Liver (tissue), 3 donors: ENCODE measurements at regions not wholly inside any gene's neighbourhood (a gene's known extent, or its start where the extent isn't known, plus 50 kb on each side); places are given as distances from the start of the nearest gene placed in this dataset.

Source experiments
- EGR1 ChIP-seq, 2 donors: IDR thresholded peaks; 2 replicates each; pipeline ENCODE4 v1.6.1; 2016 to 2018; ENCODE audit warnings: antibody characterized with exemption in 2 of 2, low read depth in 2 of 2
- FOXA1 ChIP-seq: IDR thresholded peaks from 2 replicates; pipeline ENCODE4 v1.6.1; 2016; ENCODE audit warnings: antibody characterized with exemption
- GABPA ChIP-seq, 2 donors: IDR thresholded peaks in 1 of 2; conservative IDR thresholded peaks in 1 of 2; 2 replicates each; pipeline ENCODE4 v1.6.1; 2016; ENCODE audit warnings: antibody characterized with exemption in 2 of 2, mild to moderate bottlenecking in 1 of 2, moderate library complexity in 1 of 2
- JUND ChIP-seq, 2 donors: IDR thresholded peaks; 2 replicates each; pipeline ENCODE4 v1.6.1; 2016; ENCODE audit warnings: antibody characterized with exemption in 2 of 2
- RAD21 ChIP-seq, 2 donors: IDR thresholded peaks; 2 replicates each; pipeline ENCODE4 v1.6.1; 2016; ENCODE audit warnings: antibody characterized with exemption in 2 of 2, mild to moderate bottlenecking in 2 of 2
- RXRA ChIP-seq, 2 donors: IDR thresholded peaks; 2 replicates each; pipeline ENCODE4 v1.6.1; 2017 to 2018; ENCODE audit warnings: antibody characterized with exemption in 2 of 2, mild to moderate bottlenecking in 1 of 2
- SP1 ChIP-seq: IDR thresholded peaks from 2 replicates; pipeline ENCODE4 v1.6.1; 2018; ENCODE audit warnings: antibody characterized with exemption, mild to moderate bottlenecking
- TAF1 ChIP-seq: conservative IDR thresholded peaks from 2 replicates; pipeline ENCODE4 v1.6.1; 2016; ENCODE audit warnings: antibody characterized with exemption, mild to moderate bottlenecking
- YY1 ChIP-seq: IDR thresholded peaks from 2 replicates; pipeline ENCODE4 v1.6.1; 2016; ENCODE audit warnings: antibody characterized with exemption, mild to moderate bottlenecking
- TF ChIP-seq, protein P1 (sequence below): fragments of 150-350 bp; IDR thresholded peaks from 2 replicates; pipeline ENCODE4 v1.5.1; 2017; ENCODE audit warnings: improper control_type of control experiment, low read depth, low read length; ENCODE audit not compliant: missing input control
- TF ChIP-seq, protein P2 (sequence below): IDR thresholded peaks from 2 replicates; pipeline ENCODE4 v1.6.1; 2016; ENCODE audit warnings: antibody characterized with exemption
- TF ChIP-seq, protein P3 (sequence below): IDR thresholded peaks from 2 replicates; pipeline ENCODE4 v1.6.1; 2016; ENCODE audit warnings: antibody characterized with exemption, mild to moderate bottlenecking
- TF ChIP-seq, protein P4 (sequence below): IDR thresholded peaks from 2 replicates; pipeline ENCODE4 v1.6.1; 2016; ENCODE audit warnings: antibody characterized with exemption
- TF ChIP-seq, protein P5 (sequence below): IDR thresholded peaks from 2 replicates; pipeline ENCODE4 v1.6.1; 2016; ENCODE audit warnings: antibody characterized with exemption
- donor health status: healthy.
- donor health status: healthy.

DNA sequence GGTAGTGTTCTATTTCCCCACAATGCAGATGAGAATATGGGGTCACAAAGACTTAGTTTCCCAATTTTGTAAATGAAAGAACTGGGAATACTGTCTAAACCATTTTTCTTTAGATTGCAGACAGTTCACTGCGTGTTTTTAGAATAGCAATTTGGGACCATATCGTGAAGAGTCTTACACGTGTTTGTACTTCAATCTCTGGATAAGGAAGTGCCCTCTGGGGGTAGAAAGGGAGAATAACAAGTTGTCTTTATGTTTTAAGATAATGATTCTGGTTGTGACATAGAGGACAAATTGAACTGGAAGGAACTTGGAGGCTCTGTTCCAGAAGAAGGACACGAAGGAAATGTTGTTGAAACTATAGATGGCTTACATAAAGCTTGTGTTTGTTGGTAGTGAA, 457.7 kb downstream of the CBLN2 start:
- TF ChIP-seq, protein P1, sequence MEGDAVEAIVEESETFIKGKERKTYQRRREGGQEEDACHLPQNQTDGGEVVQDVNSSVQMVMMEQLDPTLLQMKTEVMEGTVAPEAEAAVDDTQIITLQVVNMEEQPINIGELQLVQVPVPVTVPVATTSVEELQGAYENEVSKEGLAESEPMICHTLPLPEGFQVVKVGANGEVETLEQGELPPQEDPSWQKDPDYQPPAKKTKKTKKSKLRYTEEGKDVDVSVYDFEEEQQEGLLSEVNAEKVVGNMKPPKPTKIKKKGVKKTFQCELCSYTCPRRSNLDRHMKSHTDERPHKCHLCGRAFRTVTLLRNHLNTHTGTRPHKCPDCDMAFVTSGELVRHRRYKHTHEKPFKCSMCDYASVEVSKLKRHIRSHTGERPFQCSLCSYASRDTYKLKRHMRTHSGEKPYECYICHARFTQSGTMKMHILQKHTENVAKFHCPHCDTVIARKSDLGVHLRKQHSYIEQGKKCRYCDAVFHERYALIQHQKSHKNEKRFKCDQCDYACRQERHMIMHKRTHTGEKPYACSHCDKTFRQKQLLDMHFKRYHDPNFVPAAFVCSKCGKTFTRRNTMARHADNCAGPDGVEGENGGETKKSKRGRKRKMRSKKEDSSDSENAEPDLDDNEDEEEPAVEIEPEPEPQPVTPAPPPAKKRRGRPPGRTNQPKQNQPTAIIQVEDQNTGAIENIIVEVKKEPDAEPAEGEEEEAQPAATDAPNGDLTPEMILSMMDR: peak; percentile 46
- TF ChIP-seq, protein P2, sequence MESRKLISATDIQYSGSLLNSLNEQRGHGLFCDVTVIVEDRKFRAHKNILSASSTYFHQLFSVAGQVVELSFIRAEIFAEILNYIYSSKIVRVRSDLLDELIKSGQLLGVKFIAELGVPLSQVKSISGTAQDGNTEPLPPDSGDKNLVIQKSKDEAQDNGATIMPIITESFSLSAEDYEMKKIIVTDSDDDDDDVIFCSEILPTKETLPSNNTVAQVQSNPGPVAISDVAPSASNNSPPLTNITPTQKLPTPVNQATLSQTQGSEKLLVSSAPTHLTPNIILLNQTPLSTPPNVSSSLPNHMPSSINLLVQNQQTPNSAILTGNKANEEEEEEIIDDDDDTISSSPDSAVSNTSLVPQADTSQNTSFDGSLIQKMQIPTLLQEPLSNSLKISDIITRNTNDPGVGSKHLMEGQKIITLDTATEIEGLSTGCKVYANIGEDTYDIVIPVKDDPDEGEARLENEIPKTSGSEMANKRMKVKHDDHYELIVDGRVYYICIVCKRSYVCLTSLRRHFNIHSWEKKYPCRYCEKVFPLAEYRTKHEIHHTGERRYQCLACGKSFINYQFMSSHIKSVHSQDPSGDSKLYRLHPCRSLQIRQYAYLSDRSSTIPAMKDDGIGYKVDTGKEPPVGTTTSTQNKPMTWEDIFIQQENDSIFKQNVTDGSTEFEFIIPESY: no peak
- TF ChIP-seq, protein P3, sequence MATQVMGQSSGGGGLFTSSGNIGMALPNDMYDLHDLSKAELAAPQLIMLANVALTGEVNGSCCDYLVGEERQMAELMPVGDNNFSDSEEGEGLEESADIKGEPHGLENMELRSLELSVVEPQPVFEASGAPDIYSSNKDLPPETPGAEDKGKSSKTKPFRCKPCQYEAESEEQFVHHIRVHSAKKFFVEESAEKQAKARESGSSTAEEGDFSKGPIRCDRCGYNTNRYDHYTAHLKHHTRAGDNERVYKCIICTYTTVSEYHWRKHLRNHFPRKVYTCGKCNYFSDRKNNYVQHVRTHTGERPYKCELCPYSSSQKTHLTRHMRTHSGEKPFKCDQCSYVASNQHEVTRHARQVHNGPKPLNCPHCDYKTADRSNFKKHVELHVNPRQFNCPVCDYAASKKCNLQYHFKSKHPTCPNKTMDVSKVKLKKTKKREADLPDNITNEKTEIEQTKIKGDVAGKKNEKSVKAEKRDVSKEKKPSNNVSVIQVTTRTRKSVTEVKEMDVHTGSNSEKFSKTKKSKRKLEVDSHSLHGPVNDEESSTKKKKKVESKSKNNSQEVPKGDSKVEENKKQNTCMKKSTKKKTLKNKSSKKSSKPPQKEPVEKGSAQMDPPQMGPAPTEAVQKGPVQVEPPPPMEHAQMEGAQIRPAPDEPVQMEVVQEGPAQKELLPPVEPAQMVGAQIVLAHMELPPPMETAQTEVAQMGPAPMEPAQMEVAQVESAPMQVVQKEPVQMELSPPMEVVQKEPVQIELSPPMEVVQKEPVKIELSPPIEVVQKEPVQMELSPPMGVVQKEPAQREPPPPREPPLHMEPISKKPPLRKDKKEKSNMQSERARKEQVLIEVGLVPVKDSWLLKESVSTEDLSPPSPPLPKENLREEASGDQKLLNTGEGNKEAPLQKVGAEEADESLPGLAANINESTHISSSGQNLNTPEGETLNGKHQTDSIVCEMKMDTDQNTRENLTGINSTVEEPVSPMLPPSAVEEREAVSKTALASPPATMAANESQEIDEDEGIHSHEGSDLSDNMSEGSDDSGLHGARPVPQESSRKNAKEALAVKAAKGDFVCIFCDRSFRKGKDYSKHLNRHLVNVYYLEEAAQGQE: no peak
- TF ChIP-seq YY1 (no peak), FOXA1 (no peak), TAF1 (no peak), EGR1 (IDR thresholded peaks at IDR 0.05; ENCODE audit: low read depth in 2 of 2) (no peak), RAD21 (IDR thresholded peaks at IDR 0.05) (peak; percentile 74 to 76), RXRA (IDR thresholded peaks at IDR 0.05) (no peak), JUND (IDR thresholded peaks at IDR 0.05) (no peak), SP1 (no peak), GABPA (IDR thresholded peaks at IDR 0.05 in 1 of 2, conservative IDR thresholded peaks at IDR 0.05 in 1 of 2) (no peak)
- TF ChIP-seq, protein P4, sequence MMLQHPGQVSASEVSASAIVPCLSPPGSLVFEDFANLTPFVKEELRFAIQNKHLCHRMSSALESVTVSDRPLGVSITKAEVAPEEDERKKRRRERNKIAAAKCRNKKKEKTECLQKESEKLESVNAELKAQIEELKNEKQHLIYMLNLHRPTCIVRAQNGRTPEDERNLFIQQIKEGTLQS: no peak
- TF ChIP-seq, protein P5, sequence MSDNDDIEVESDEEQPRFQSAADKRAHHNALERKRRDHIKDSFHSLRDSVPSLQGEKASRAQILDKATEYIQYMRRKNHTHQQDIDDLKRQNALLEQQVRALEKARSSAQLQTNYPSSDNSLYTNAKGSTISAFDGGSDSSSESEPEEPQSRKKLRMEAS: peak; percentile 27
